ENCODE measurements at regions not wholly inside any gene's neighbourhood (a gene's known extent, or its start where the extent isn't known, plus 50 kb on each side); places are given as distances from the start of the nearest gene placed in this dataset.

GRCh38 chr3:25344670-25345069 is 83.4 kb upstream of the RARB start (continued):
- TF ChIP-seq REST (IDR thresholded peaks at IDR 0.05; ENCODE audit: low read depth, low read length) (no peak), SKIL (IDR thresholded peaks at IDR 0.05; ENCODE audit: low read depth, poor library complexity, severe bottlenecking) (no peak)

- ATAC-seq (no peak), DNase-seq (ENCODE audit: low read depth, low spot score) (no peak), FAIRE-seq (no peak)
- Histone ChIP-seq H3K27ac (ENCODE audit: control insufficient read depth, insufficient read depth) (no peak overlapping the region), H3K36me3 (ENCODE audit: control insufficient read depth in 2 of 2, insufficient read depth in 2 of 2, low read length in 1 of 2) (no peaks in the 10 kb centered on the region), H4K20me1 (ENCODE audit: control insufficient read depth, insufficient read depth) (no peaks in the 10 kb centered on the region), H3K4me2 (ENCODE audit: control insufficient read depth, insufficient read depth) (no peak overlapping the region), H3K9ac (ENCODE audit: control insufficient read depth, insufficient read depth, low read length) (no peak overlapping the region), H3K9me3 (replicated peaks; ENCODE audit: control insufficient read depth, insufficient read depth, low read length) (no peaks in the 10 kb centered on the region), H3K4me1 (ENCODE audit: control insufficient read depth, insufficient read depth, low read length) (no peaks in the 10 kb centered on the region), H3K79me2 (ENCODE audit: control insufficient read depth, insufficient read depth, low read length) (no peaks in the 10 kb centered on the region), H3K4me3 (no peak overlapping the region), H3K27me3 (replicated peaks in 1 of 2; ENCODE audit: control insufficient read depth in 2 of 2, insufficient read depth in 2 of 2, low read length in 1 of 2) (no peaks in the 10 kb centered on the region), H2AFZ (ENCODE audit: control insufficient read depth, low read depth, low read length) (no peak overlapping the region)
- RAD21 ChIA-PET (ENCODE audit: unreplicated experiment): no interaction called here
- TF ChIP-seq SREBF2 (IDR thresholded peaks at IDR 0.05; ENCODE audit: low read length) (no peak), CREM (IDR thresholded peaks at IDR 0.05; ENCODE audit: low read depth) (no peak), BCLAF1 (IDR thresholded peaks at IDR 0.05) (no peak), ZNF217 (IDR thresholded peaks at IDR 0.05) (no peak), IRF3 (IDR thresholded peaks at IDR 0.05) (no peak), BMI1 (IDR thresholded peaks at IDR 0.05; ENCODE audit: borderline replicate concordance) (no peak), NR2F1 (conservative IDR thresholded peaks at IDR 0.05) (no peak), CBX5 (IDR thresholded peaks at IDR 0.05; ENCODE audit: low read depth) (no peak)
- CTCF ChIA-PET: no interaction called here
- in situ Hi-C loops (cut with MboI) (no loop called here), intact Hi-C loops (cut with micrococcal nuclease; ENCODE audit: unreplicated experiment) (no loop called here)
- POLR2A ChIA-PET: no interaction called here
- 22% methylated on average over 6 of the region's 6 CpGs for WGBS (ENCODE audit: insufficient coverage, insufficient replicate concordance, low lambda C conversion rate, missing lambda C conversion rate)
- no TSS peak for BruUV-seq (replicated peaks)
- SMC1A ChIA-PET (ENCODE audit: uncharacterized antibody, unreplicated experiment): no interaction called here
Measured at GRCh38 chr3:25349095-25349494, 79.0 kb upstream of the RARB start.

Data from GM12878 (cell line).